Mesenchymal stem cell (in vitro differentiated cells and primary cell): ENCODE measurements at regions not wholly inside any gene's neighbourhood (a gene's known extent, or its start where the extent isn't known, plus 50 kb on each side); places are given as distances from the start of the nearest gene placed in this dataset.

Experiments used
- DNase-seq: peaks from one replicate; pipeline ENCODE4 v3.0.0-alpha.2; 2013
- H2AFZ ChIP-seq: one replicate; pipeline ENCODE4 v1.6.1; 2013; ENCODE audit warnings: low read depth, mild to moderate bottlenecking, control low read depth, inconsistent platforms, low read length, moderate library complexity
- H2AK5ac ChIP-seq: 2 replicates; pipeline ENCODE4 v1.6.1; 2013; ENCODE audit warnings: low read length, moderate library complexity, mild to moderate bottlenecking, inconsistent platforms; ENCODE audit not compliant: severe bottlenecking
- H2BK120ac ChIP-seq: one replicate; pipeline ENCODE4 v1.6.1; 2013; ENCODE audit warnings: low read depth, mild to moderate bottlenecking, inconsistent platforms, low read length, moderate library complexity
- H2BK12ac ChIP-seq, 2 experiments: one replicate each; pipeline ENCODE4 v1.6.1; 2013; ENCODE audit warnings: inconsistent platforms in 2 of 2, low read length in 2 of 2, mild to moderate bottlenecking in 2 of 2, moderate library complexity in 2 of 2, control low read depth in 1 of 2
- H2BK15ac ChIP-seq: one replicate; pipeline ENCODE4 v1.6.1; 2013; ENCODE audit warnings: mild to moderate bottlenecking, low read depth, inconsistent platforms; ENCODE audit not compliant: poor library complexity, severe bottlenecking
- H2BK5ac ChIP-seq: 2 replicates; pipeline ENCODE4 v1.6.1; 2013; ENCODE audit warnings: low read depth, mild to moderate bottlenecking, low read length, control low read depth, inconsistent platforms; ENCODE audit not compliant: poor library complexity, severe bottlenecking
- H3K14ac ChIP-seq, 2 experiments: one replicate each; pipeline ENCODE4 v1.6.1; 2013; ENCODE audit warnings: inconsistent platforms in 2 of 2, low read length in 2 of 2, control low read depth in 1 of 2, mild to moderate bottlenecking in 1 of 2, moderate library complexity in 1 of 2
- H3K18ac ChIP-seq, 2 experiments: one replicate each; pipeline ENCODE4 v1.6.1; 2013; ENCODE audit warnings: inconsistent platforms in 2 of 2, low read length in 2 of 2, control low read depth in 1 of 2, low read depth in 1 of 2, mild to moderate bottlenecking in 1 of 2
- H3K23ac ChIP-seq, 2 experiments: one replicate each; pipeline ENCODE4 v1.6.1; 2013; ENCODE audit warnings: inconsistent platforms in 2 of 2, low read length in 2 of 2, mild to moderate bottlenecking in 2 of 2, moderate library complexity in 2 of 2, control low read depth in 1 of 2
- H3K27ac ChIP-seq: 2 replicates; pipeline ENCODE4 v1.5.1; 2013; ENCODE audit warnings: mild to moderate bottlenecking, moderate library complexity, low read length, control low read depth, inconsistent platforms; ENCODE audit not compliant: poor library complexity, severe bottlenecking
- H3K27me3 ChIP-seq, 2 experiments: 2 replicates each; pipeline versions ENCODE4 v1.6.1 to v1.7.0; 2013; ENCODE audit warnings: low read length in 2 of 2, mild to moderate bottlenecking in 2 of 2, moderate library complexity in 2 of 2, control low read depth in 1 of 2, inconsistent platforms in 1 of 2; ENCODE audit not compliant: control insufficient read depth in 1 of 2, insufficient read depth in 1 of 2
- H3K36me3 ChIP-seq, 2 experiments: 2 replicates each; pipeline versions ENCODE4 v1.6.1 to v1.7.0; 2013; ENCODE audit warnings: low read length in 2 of 2, control low read depth in 1 of 2, inconsistent platforms in 1 of 2, low read depth in 1 of 2, mild to moderate bottlenecking in 1 of 2; ENCODE audit not compliant: insufficient read depth in 2 of 2, control insufficient read depth in 1 of 2
- H3K4ac ChIP-seq, 2 experiments: one replicate each; pipeline ENCODE4 v1.6.1; 2013; ENCODE audit warnings: inconsistent platforms in 2 of 2, low read length in 2 of 2, mild to moderate bottlenecking in 2 of 2, moderate library complexity in 2 of 2, control low read depth in 1 of 2, low read depth in 1 of 2
- H3K4me1 ChIP-seq: 2 replicates; pipeline ENCODE4 v1.6.1; 2013; ENCODE audit warnings: low read depth, low read length, control low read depth; ENCODE audit not compliant: control insufficient read depth, insufficient read depth
- H3K4me2 ChIP-seq: 2 replicates; pipeline ENCODE4 v1.6.1; 2013; ENCODE audit warnings: low read length, mild to moderate bottlenecking, inconsistent platforms; ENCODE audit not compliant: poor library complexity, severe bottlenecking
- H3K4me3 ChIP-seq, 2 experiments: 2 replicates each; pipeline versions ENCODE4 v1.5.1 to v1.7.0; 2013; ENCODE audit warnings: low read length in 2 of 2, mild to moderate bottlenecking in 2 of 2, control low read depth in 1 of 2, low read depth in 1 of 2; ENCODE audit not compliant: insufficient read depth in 1 of 2
- H3K79me1 ChIP-seq: replicated peaks from 2 replicates; pipeline ENCODE4 v1.6.1; 2013; ENCODE audit warnings: mild to moderate bottlenecking, control low read depth, low read length, inconsistent platforms; ENCODE audit not compliant: poor library complexity, severe bottlenecking
- H3K9ac ChIP-seq: 2 replicates; pipeline ENCODE4 v1.7.0; 2013; ENCODE audit warnings: mild to moderate bottlenecking, low read length, moderate library complexity
- H3K9me3 ChIP-seq: 2 replicates; pipeline ENCODE4 v1.7.0; 2013; ENCODE audit warnings: mild to moderate bottlenecking, low read length; ENCODE audit not compliant: control insufficient read depth
- H4K8ac ChIP-seq: one replicate; pipeline ENCODE4 v1.6.1; 2013; ENCODE audit warnings: inconsistent platforms, mild to moderate bottlenecking, low read length, moderate library complexity
- H4K91ac ChIP-seq: one replicate; pipeline ENCODE4 v1.6.1; 2013; ENCODE audit warnings: mild to moderate bottlenecking, low read length, inconsistent platforms
- WGBS: methylation state at CpG from one replicate; pipeline ENCODE4 v1.1.7; 2013; ENCODE audit warnings: mixed read lengths; 5-methylcytosine and 5-hydroxymethylcytosine counted together

GRCh38 chr22:49161002-49161850 lies 666.4 kb downstream of the BRD1 start:
- Histone ChIP-seq H3K79me1 (no peaks in the 10 kb centered on the region), H2AK5ac (no peak overlapping the region), H2BK15ac (no peak overlapping the region), H3K4me3 (no peak overlapping the region), H3K4ac (no peak overlapping the region), H3K18ac (no peak overlapping the region), H3K4me2 (no peak overlapping the region), H2BK12ac (no peak overlapping the region), H3K9ac (no peak overlapping the region), H3K14ac (no peak overlapping the region), H3K4me1 (no peaks in the 10 kb centered on the region), H3K36me3 (no peaks in the 10 kb centered on the region), H2AFZ (no peak overlapping the region), H3K27ac (no peak overlapping the region), H3K27me3 (peaks cover 0 to 2% of the 10 kb centered on the region in 2 experiments), H4K91ac (no peak overlapping the region), H3K23ac (no peak overlapping the region), H2BK120ac (no peak overlapping the region), H2BK5ac (no peak overlapping the region), H3K9me3 (no peaks in the 10 kb centered on the region), H4K8ac (no peak overlapping the region)
- WGBS: 85% methylated on average over 25 of the region's 25 CpGs
- no peak for DNase-seq

- Histone ChIP-seq H3K14ac (no peak overlapping the region), H3K4ac (no peak overlapping the region), H3K4me3 (no peak overlapping the region), H2AK5ac (no peak overlapping the region), H3K18ac (no peak overlapping the region), H2BK15ac (no peak overlapping the region), H2BK12ac (no peak overlapping the region), H4K8ac (no peak overlapping the region), H3K36me3 (no peaks in the 10 kb centered on the region), H3K4me2 (no peak overlapping the region), H3K27ac (no peak overlapping the region), H3K27me3 (peaks cover 0 to 5% of the 10 kb centered on the region in 2 experiments), H3K4me1 (no peaks in the 10 kb centered on the region), H2BK5ac (no peak overlapping the region), H3K79me1 (no peaks in the 10 kb centered on the region), H3K23ac (no peak overlapping the region), H2AFZ (no peak overlapping the region), H2BK120ac (no peak overlapping the region), H3K9me3 (no peaks in the 10 kb centered on the region), H3K9ac (no peak overlapping the region), H4K91ac (no peak overlapping the region)
- WGBS: 87% methylated on average over 19 of the region's 19 CpGs
- no peak for DNase-seq
These were observed 667.2 kb downstream of the BRD1 start for GRCh38 chr22:49160261-49161001.

DNA sequence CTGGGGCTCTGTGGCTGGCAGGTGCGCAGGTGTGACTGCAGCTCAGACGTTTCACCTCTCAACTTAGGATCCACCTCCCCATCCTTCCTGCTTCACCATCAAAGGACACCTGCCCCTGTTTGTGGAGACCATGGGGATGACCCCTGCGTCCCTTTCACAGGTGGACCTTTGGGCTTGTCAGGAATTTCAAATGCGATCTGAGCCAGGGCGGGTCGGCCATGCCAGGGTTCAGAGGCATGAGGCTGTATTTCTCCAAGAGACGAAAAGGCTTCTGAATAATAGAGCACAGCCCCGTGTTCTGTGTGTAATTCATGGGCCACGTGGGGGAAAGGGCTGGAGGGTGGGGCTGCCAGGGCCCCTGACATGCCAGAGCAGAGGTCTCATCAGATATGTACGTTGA lies 668.0 kb downstream of the BRD1 start:
- H2AFZ ChIP-seq: no peak overlapping the region
- H4K8ac ChIP-seq: no peak overlapping the region
- no peak for DNase-seq
- H4K91ac ChIP-seq: no peak overlapping the region
- H3K36me3 ChIP-seq: no peaks in the 10 kb centered on the region
- H3K4me3 ChIP-seq: no peak overlapping the region
- H3K79me1 ChIP-seq: no peaks in the 10 kb centered on the region
- H3K27me3 ChIP-seq: peaks cover 0 to 5% of the 10 kb centered on the region in 2 experiments
- 86% methylated on average over 9 of the region's 10 CpGs for WGBS
- no peak overlapping the region for H2BK15ac ChIP-seq
- no peak overlapping the region for H2BK5ac ChIP-seq
- no peak overlapping the region for H3K4ac ChIP-seq
- H3K9ac ChIP-seq: no peak overlapping the region
- no peak overlapping the region for H3K4me2 ChIP-seq
- H3K27ac ChIP-seq: no peak overlapping the region
- no peak overlapping the region for H3K23ac ChIP-seq
- H3K9me3 ChIP-seq: no peaks in the 10 kb centered on the region
- H3K4me1 ChIP-seq: no peaks in the 10 kb centered on the region
- no peak overlapping the region for H3K14ac ChIP-seq
- H2BK12ac ChIP-seq: no peak overlapping the region
- H3K18ac ChIP-seq: no peak overlapping the region
- H2BK120ac ChIP-seq: no peak overlapping the region
- no peak overlapping the region for H2AK5ac ChIP-seq
